ENCODE measurements at regions not wholly inside any gene's neighbourhood (a gene's known extent, or its start where the extent isn't known, plus 50 kb on each side); places are given as distances from the start of the nearest gene placed in this dataset.
A peak's percentile ranks its signal among the peaks of the same experiment; 100 is the strongest.
"Not testable (repeated sequence)": the region's sequence is repeated elsewhere in the genome, so short reads cannot be mapped to it uniquely, and the experiment has no call there.

DNA sequence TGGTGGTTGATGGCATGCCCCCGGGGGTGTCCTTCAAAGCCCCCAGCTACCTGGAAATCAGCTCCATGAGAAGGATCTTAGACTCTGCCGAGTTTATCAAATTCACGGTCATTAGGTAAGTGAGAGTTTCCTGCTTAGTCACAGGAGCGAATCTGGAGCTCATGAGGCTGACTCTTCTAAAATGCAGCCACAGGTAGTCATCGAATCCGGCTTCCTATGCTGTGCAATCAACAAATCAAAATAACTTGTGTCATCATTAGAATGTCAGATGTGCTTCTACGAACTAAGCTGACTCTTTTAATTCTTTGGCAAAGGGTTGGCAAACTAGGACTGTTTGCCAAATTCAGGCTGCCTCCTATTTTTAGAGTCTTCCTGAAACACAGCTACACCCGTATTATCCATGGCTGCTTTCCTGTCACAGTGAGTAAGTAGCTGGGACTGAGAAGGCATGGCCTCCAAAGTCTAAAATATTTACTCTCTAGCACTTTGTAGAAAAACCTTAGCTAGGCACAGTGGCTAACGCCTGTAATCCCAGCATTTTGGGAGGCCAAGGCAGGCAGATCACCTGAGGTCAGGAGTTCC lies 108.0 kb downstream of the NSUN5 start:
- not testable (repeated sequence) for H3K27me3 ChIP-seq; DNase-seq (ENCODE audit: low spot score); H3K4me3 ChIP-seq; H3K4me1 ChIP-seq; H3K36me3 ChIP-seq; H3K9me3 ChIP-seq; H3K27ac ChIP-seq

DNA sequence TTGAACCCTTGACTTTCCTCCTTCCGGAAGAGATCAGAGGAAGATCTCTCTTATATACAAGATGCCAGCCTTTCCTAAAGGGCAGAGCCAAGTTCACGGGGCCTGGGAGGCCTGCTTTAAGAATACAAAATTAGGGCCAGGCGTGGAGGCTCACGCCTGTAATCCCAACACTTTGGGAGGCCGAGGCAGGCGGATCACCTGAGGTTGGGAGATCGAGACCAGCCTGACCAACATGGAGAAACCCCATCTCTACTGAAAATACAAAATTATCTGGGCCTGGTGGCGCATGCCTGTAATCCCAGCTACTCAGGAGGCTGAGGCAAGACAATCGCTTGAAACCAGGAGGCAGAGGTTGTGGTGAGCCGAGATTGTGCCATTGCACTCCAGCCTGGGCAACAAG lies 108.2 kb upstream of the SPDYE9 start:
- not testable (repeated sequence) for H3K9me3 ChIP-seq; H3K27ac ChIP-seq; H3K27me3 ChIP-seq; H3K4me3 ChIP-seq; H3K4me1 ChIP-seq; DNase-seq (ENCODE audit: low spot score); H3K36me3 ChIP-seq

DNA sequence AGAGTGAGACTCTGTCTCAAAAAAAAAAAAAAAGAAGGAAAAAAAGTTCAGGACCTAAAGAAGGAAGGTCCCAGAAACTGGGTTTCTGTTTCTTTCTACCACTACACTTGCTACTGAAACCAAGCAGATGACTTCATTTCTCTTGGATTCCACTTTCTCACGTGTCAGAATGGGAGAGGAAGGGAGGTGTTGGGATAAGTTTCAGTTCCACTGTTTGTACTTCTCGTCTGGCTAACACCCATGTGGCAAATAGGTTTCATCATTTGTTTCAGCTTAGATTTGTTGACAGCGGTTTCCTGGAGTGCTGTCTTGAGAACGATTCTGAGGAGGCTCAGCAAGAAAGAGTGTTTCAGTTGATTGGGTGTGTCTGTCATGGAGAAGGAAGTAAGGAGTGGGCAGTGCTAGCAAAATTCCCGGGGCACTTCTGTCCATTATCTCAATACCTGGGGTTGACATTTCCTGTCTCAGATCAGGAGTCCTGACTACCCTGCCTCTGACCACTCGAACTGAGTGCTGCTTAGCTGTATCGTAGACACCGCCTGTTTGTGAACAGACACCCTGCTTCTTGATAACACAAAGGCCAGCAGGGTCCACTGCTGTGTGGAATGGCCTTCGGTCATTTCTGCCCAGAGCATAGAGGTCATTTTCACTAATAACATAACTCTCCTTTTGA lies 104.8 kb upstream of the SPDYE9 start:
- not testable (repeated sequence) for H3K27me3 ChIP-seq; H3K27ac ChIP-seq; DNase-seq (ENCODE audit: low spot score); H3K9me3 ChIP-seq; H3K36me3 ChIP-seq; H3K4me1 ChIP-seq; H3K4me3 ChIP-seq

DNA sequence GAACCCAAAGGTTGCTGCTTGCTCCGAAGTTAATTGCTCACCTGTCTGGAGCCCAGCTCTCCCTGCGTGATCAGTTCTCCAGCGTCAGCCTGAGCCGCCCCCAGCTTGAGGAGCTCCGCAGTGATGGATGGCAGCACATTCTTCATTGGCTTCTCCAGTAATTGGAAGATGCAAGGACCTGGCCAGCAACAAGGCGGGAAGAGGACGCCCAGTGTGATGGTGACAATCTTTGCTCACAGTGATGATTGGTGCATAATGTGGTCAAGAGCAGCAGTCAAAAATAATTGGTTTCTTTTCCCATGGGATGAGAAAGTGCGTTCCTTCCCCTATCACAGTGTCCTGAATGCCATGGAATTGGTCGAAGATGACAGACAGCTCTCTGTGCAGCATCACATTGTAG lies 102.4 kb upstream of the SPDYE9 start:
- not testable (repeated sequence) for H3K27ac ChIP-seq; H3K27me3 ChIP-seq; H3K4me1 ChIP-seq; H3K9me3 ChIP-seq; H3K36me3 ChIP-seq; H3K4me3 ChIP-seq; DNase-seq (ENCODE audit: low spot score)

DNA sequence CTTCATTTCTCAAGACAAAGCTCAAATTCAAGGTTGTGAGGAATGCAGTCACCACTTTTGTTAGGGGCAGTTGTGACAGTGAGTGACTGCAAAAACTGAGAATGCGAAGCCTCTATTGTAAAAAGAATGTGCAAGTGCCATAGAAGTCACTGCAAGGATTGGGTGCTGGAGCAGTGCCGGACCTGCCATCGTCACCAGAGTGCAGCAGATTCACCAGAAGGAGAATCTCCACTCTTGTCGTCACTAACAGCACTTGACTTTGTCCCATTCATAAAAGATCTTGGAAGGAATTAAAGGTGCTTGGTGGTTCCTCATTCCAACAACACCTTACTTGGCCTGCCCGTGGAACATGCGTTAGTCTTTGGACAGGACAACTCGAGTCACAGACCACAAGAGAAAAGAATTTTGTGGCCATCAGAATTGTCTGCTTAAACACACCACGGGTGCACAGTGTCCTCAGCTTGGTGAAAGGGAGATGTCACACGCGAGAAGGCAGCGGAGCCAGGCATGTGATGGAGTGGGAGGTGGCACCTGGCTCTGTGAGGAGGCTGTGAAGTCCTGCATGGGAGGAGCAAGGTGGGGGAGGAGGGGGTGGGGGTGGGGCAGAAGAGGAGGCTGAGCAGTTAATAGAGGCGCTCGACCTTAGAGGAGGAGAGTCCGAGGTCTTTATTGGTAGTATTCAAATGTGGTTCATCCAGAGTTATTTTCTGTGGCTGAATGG lies 100.9 kb upstream of the SPDYE9 start:
- not testable (repeated sequence) for H3K27ac ChIP-seq; H3K36me3 ChIP-seq; H3K27me3 ChIP-seq; H3K9me3 ChIP-seq; H3K4me3 ChIP-seq; H3K4me1 ChIP-seq; DNase-seq (ENCODE audit: low spot score)

DNA sequence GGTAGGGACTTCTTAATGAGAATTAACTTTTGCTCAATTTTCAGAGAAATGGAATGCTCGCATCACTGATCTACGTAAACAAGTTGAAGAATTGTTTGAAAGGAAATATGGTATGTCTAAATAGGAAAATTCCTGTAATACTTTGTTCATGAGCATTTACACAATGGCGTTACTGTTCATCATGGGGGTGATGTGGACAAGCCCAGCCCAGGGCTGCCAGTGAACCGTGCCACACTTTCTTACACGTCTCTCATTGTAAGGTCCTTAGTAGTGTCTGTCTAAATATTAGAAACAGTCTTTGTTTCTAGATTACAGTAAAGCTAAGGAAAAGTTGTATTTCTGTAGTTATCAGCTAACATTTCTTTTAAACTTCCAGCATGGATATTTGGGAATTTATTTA lies 91.0 kb upstream of the SPDYE9 start:
- not testable (repeated sequence) for H3K27me3 ChIP-seq; H3K4me3 ChIP-seq; DNase-seq (ENCODE audit: low spot score); H3K36me3 ChIP-seq; H3K9me3 ChIP-seq; H3K27ac ChIP-seq; H3K4me1 ChIP-seq

DNA sequence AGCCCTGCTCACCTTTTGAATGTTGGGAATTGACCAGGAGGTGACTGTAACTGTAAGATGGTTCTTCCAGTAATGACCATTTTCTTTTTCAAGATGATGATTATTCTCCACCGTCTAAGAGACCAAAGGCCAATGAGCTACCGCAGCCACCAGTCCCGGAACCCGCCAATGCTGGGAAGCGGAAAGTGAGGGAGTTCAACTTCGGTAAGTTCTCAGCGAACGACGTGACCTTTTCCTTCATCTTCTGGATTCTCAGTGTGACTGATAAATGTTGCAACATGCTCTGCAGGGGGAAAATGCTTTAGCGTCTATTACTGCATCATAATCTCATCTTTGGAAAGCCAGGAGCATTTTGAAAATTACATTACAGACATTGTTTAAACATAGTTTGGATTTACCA lies 89.5 kb upstream of the SPDYE9 start:
- H3K36me3 ChIP-seq; H3K9me3 ChIP-seq; DNase-seq (ENCODE audit: low spot score); H3K4me3 ChIP-seq; H3K27ac ChIP-seq; H3K4me1 ChIP-seq; H3K27me3 ChIP-seq: not testable (repeated sequence)

DNA sequence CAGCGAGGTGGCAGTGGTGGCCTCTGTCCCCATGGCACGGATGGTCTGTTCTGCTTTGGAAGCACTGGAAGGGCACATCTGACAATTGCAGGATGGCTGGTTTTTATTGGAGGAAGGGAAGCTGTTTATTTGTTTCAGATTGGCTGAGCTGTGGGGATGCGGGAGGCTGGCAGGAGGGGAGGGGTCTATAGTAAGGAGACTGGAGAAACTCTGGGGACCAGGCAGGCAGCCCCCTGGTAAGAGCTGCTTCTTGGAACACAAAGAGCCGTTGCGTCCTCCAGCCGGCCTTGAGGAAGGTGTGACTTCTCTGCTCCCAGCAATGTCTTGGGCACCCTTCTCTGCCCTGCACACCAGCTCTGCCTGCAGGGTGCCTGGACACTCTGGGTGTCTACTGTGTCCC lies 85.1 kb upstream of the SPDYE9 start:
- H3K36me3 ChIP-seq; H3K27ac ChIP-seq; H3K9me3 ChIP-seq; H3K4me1 ChIP-seq; H3K4me3 ChIP-seq; DNase-seq (ENCODE audit: low spot score); H3K27me3 ChIP-seq: not testable (repeated sequence)

DNA sequence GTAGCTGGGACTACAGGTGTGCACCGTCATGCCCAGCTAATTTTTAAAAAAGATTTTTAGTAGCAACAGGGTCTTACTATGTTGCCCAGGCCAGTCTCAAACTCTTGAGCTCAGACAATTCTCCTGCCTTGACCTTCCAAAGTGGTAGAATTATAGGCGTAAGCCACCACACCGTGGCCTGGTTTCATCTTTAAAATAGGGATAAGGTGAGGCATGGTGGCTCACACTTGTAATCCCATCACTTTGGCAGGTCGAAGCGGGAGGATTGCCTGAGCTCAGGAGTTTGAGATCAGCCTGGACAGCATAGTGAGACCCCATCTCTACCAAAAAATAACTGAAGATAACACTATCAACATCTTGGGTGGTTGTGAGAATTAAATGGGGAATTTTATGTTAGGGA lies 84.6 kb upstream of the SPDYE9 start:
- not testable (repeated sequence) for H3K4me3 ChIP-seq; H3K9me3 ChIP-seq; H3K4me1 ChIP-seq; H3K27me3 ChIP-seq; DNase-seq (ENCODE audit: low spot score); H3K27ac ChIP-seq; H3K36me3 ChIP-seq

DNA sequence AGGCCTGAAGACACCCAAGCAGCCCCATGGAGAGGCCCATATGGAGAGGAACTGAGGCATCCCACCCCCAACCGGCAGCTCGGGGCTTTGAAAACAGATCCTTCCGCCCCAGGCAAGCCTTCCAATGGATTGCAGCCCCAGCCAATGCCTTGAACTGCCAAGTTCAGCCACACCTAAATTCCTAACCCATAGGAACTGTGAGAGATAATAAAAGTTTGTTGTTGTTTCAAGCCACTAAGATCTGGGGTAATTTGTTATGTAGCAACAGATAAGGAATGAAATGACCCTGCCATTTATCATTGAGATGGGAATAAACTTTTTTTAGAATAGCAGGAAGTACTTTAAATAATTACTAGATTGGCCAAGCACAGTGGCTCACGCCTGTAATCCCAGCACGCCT lies 80.3 kb upstream of the SPDYE9 start:
- not testable (repeated sequence) for H3K4me1 ChIP-seq; H3K36me3 ChIP-seq; H3K27me3 ChIP-seq; DNase-seq (ENCODE audit: low spot score); H3K9me3 ChIP-seq; H3K4me3 ChIP-seq; H3K27ac ChIP-seq

DNA sequence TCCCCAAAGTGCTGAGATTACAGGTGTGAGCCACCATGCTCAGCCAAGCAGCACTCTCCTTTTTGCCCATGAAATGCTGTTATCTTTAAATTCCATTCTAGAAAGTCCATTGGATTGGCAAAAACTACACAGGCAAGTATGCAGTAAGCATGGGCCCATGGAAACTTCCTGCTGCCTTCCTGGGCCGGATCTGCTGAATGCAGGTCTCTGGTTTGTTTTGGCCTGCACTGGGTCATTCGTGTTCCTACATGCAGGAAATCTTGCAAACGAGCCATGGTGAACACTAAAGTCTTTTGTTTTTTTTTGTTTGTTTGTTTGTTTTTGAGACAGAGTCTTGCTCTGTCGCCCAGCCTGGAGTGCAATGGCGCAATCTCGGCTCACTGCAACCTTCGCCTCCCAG lies 76.8 kb upstream of the SPDYE9 start:
- not testable (repeated sequence) for H3K9me3 ChIP-seq; H3K27me3 ChIP-seq; H3K27ac ChIP-seq; H3K36me3 ChIP-seq; H3K4me1 ChIP-seq; H3K4me3 ChIP-seq; DNase-seq (ENCODE audit: low spot score)

DNA sequence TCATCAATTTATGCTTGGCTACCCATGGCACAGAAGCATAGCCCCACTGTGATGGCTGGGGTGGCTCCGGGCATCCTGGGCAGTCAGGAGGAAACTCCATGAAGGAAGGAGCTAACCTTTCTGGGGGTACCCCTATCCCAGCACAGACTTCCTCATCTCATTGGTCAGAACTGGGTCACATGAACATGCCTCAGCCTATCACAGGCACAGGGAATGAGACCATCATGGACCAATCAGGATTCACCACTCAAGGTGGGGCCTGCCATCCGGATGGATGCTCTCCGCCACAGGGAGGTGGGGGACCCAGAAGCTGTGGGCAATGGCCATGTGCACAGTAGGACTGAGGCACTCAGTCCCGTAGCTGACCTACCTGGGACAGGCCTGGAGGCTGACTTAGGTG lies 75.9 kb upstream of the SPDYE9 start:
- H3K27ac ChIP-seq; H3K27me3 ChIP-seq; H3K4me3 ChIP-seq; H3K9me3 ChIP-seq; H3K4me1 ChIP-seq; DNase-seq (ENCODE audit: low spot score); H3K36me3 ChIP-seq: not testable (repeated sequence)

DNA sequence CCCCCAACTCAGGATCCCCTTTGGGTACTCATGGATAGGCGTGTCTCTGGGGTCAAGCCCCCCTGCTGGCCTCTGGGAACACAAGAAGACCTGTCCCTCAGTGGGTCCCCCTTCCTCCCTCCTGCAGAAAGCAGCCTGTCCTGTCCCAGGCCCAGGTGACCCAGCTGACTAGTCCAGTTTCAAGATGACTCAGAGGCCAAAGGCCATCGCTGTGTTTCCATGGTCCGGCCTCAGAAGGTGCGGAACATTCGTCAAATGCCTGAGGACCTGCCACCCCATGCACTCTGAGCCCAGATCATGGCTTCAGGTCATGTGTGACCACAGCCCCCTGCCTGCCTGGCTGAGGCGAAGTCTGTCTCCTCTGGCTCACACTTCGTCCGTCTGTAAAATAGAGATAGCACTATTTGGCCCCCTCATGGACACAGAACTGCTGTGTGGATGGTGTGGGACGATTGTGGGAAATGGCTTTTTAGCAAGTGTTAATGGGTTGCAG lies 71.4 kb upstream of the SPDYE9 start:
- not testable (repeated sequence) for H3K27ac ChIP-seq; H3K4me1 ChIP-seq; H3K9me3 ChIP-seq; H3K36me3 ChIP-seq; H3K27me3 ChIP-seq; DNase-seq (ENCODE audit: low spot score); H3K4me3 ChIP-seq

DNA sequence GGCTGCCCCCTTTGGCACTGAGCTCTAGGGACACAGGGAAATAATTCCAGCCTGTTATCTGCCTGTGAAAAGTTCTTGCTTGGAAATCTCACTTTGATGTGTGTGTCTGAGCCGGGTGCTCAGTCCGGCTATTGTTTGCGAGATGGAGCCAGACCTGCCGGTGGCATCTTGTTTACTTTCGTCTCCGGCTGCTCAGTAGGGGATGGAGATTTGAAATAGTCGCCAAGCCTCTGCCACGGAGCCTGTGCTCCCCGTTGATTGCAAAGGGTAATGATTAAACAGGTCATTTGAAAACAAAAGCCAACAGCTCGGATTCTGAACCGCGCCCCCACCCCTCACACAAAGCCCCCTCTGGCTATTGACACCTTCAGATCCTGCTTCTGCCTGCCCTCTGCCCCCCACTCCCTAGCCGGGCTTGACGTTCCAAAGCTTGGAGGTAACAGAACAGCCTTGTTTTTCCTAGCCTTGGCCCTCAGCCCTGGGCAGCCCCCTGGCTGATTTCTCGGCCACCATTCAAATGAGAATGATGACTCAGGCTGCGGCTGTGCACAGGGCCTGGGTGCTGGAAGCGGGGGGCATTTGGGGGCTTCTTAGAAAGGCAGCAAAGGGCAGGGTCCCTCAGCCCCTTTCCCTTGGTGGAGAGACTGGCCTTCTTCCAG lies 70.8 kb upstream of the SPDYE9 start:
- not testable (repeated sequence) for H3K36me3 ChIP-seq; H3K4me1 ChIP-seq; H3K27me3 ChIP-seq; H3K4me3 ChIP-seq; H3K27ac ChIP-seq; DNase-seq (ENCODE audit: low spot score); H3K9me3 ChIP-seq

DNA sequence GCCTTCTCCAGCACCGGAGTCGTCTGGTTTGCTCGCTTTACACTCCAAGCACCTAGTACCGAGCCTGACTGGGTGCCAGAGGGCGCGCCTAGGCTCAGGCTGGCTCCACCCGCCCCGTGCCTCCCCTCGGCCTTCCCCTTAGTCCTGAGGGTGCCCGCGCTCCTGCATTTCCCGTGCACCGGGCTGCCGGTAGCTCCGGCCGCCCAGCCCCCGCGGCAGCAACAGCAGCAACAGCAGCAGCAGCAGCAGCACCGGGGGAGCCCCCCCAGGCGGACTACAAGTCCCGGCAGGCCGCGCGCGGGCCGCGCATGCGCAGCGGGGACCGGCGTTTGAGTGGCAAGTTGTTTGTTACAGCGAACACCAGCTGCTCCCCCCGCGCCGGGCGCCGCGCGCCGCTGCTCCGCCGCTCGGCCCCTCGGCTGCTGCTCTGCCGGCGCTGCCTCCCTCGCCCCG lies 68.8 kb upstream of the SPDYE9 start:
- DNase-seq (ENCODE audit: low spot score) = peak; percentile 93
- not testable (repeated sequence) for H3K4me1 ChIP-seq, H3K36me3 ChIP-seq, H3K9me3 ChIP-seq, H3K27me3 ChIP-seq
- H3K27ac ChIP-seq = peak overlapping the region in 1 of 2 donors; percentile 48
- peak overlapping the region; percentile 34 to 45 for H3K4me3 ChIP-seq

Data from right atrium auricular region (tissue), 2 donors.